HAP-1 (cell line): ENCODE measurements at regions not wholly inside any gene's neighbourhood (a gene's known extent, or its start where the extent isn't known, plus 50 kb on each side); places are given as distances from the start of the nearest gene placed in this dataset.

Source experiments
- DNase-seq, 2 experiments: peaks; one replicate each; pipeline ENCODE4 v3.0.0-alpha.2; 2016 to 2020; ENCODE audit warnings: low spot score in 2 of 2
- H3K27me3 ChIP-seq: fragments of 250-450 bp; sonication (Bioruptor Pico); 2 replicates; pipeline ENCODE4 v1.5.1; 2020; ENCODE audit warnings: low read depth, mild to moderate bottlenecking, moderate library complexity
- H3K36me3 ChIP-seq: fragments of 250-450 bp; sonication (Bioruptor Pico); replicated peaks from 2 replicates; pipeline ENCODE4 v1.5.1; 2020; ENCODE audit warnings: mild to moderate bottlenecking
- H3K4me1 ChIP-seq: fragments of 250-450 bp; sonication (Bioruptor Pico); 2 replicates; pipeline ENCODE4 v1.5.1; 2020; ENCODE audit warnings: mild to moderate bottlenecking
- H3K4me3 ChIP-seq: fragments of 250-450 bp; sonication (Bioruptor Pico); 2 replicates; pipeline ENCODE4 v1.5.1; 2020; ENCODE audit warnings: mild to moderate bottlenecking, moderate library complexity
- H3K9me3 ChIP-seq: fragments of 250-450 bp; sonication (Bioruptor Pico); 2 replicates; pipeline ENCODE4 v1.5.1; 2020; ENCODE audit warnings: mild to moderate bottlenecking, moderate library complexity
- in situ Hi-C: fragments of 300-500 bp; cut with MboI; formaldehyde crosslinking; loops from 3 replicates; pipeline ENCODE4 v1.14.3; 2020; ENCODE audit warnings: low sequenced_read_pairs, inconsistent platforms, mixed read lengths

- no peak for DNase-seq
- Histone ChIP-seq H3K4me3 (no peak overlapping the region), H3K9me3 (no peaks in the 10 kb centered on the region), H3K27me3 (no peaks in the 10 kb centered on the region), H3K4me1 (no peaks in the 10 kb centered on the region), H3K36me3 (no peaks in the 10 kb centered on the region)
- in situ Hi-C loops = no loop called here
Measured at GRCh38 chr3:76405196-76405595, 619.8 kb upstream of the ZNF717 start.

- in situ Hi-C loops = no loop called here
- H3K27me3 ChIP-seq = no peaks in the 10 kb centered on the region
- H3K4me3 ChIP-seq = no peak overlapping the region
- no peaks in the 10 kb centered on the region for H3K4me1 ChIP-seq
- no peaks in the 10 kb centered on the region for H3K9me3 ChIP-seq
- no peaks in the 10 kb centered on the region for H3K36me3 ChIP-seq
- no peak for DNase-seq
Measured at GRCh38 chr3:76410762-76411281, 625.5 kb upstream of the ZNF717 start.

- Histone ChIP-seq H3K27me3 (no peaks in the 10 kb centered on the region), H3K4me1 (no peaks in the 10 kb centered on the region), H3K4me3 (no peak overlapping the region), H3K36me3 (no peaks in the 10 kb centered on the region), H3K9me3 (no peaks in the 10 kb centered on the region)
- in situ Hi-C loops = no loop called here
- DNase-seq = no peak
Measured at GRCh38 chr3:76415384-76415783, 624.5 kb upstream of the ROBO2 start.

- peaks cover 5% of the 10 kb centered on the region; the same call in 1 of the 2 replicates for H3K27me3 ChIP-seq
- DNase-seq = no peak
- no peak overlapping the region for H3K4me3 ChIP-seq
- no peaks in the 10 kb centered on the region for H3K36me3 ChIP-seq
- H3K4me1 ChIP-seq = no peaks in the 10 kb centered on the region; the same call in 1 of the 2 replicates
- in situ Hi-C loops = no loop called here
- no peaks in the 10 kb centered on the region for H3K9me3 ChIP-seq
Measured at GRCh38 chr3:76429581-76430177, 610.2 kb upstream of the ROBO2 start.

GRCh38 chr3:76432396-76432795 lies 607.5 kb upstream of the ROBO2 start:
- no peak for DNase-seq
- H3K36me3 ChIP-seq = no peaks in the 10 kb centered on the region
- H3K4me3 ChIP-seq = no peak overlapping the region
- H3K9me3 ChIP-seq = no peaks in the 10 kb centered on the region
- H3K27me3 ChIP-seq = peaks cover 9% of the 10 kb centered on the region; the same call in 1 of the 2 replicates
- in situ Hi-C loops = no loop called here
- H3K4me1 ChIP-seq = no peaks in the 10 kb centered on the region; the same call in 1 of the 2 replicates

GRCh38 chr3:76436894-76437293 lies 603.0 kb upstream of the ROBO2 start:
- DNase-seq = no peak
- peaks cover 9% of the 10 kb centered on the region; the same call in 1 of the 2 replicates for H3K27me3 ChIP-seq
- no peaks in the 10 kb centered on the region for H3K9me3 ChIP-seq
- in situ Hi-C loops = no loop called here
- H3K4me3 ChIP-seq = no peak overlapping the region
- H3K36me3 ChIP-seq = no peaks in the 10 kb centered on the region
- peaks cover 9% of the 10 kb centered on the region; the same call in 1 of the 2 replicates for H3K4me1 ChIP-seq

- Histone ChIP-seq H3K9me3 (no peaks in the 10 kb centered on the region), H3K36me3 (no peaks in the 10 kb centered on the region), H3K27me3 (0 out of 2 replicates have a peak, but pooled peaks cover 4% of the 10 kb centered on the region), H3K4me3 (no peak overlapping the region), H3K4me1 (peaks cover 9% of the 10 kb centered on the region; the same call in 1 of the 2 replicates)
- peak in 1 of 2 experiments; percentile 74 for DNase-seq
- in situ Hi-C loops = no loop called here
Measured at GRCh38 chr3:76438971-76439370, 600.9 kb upstream of the ROBO2 start.

GRCh38 chr3:76442374-76442915 lies 597.5 kb upstream of the ROBO2 start:
- Histone ChIP-seq H3K4me1 (peaks cover 9% of the 10 kb centered on the region; the same call in 1 of the 2 replicates), H3K4me3 (no peak overlapping the region), H3K36me3 (no peaks in the 10 kb centered on the region), H3K27me3 (no peaks in the 10 kb centered on the region), H3K9me3 (no peaks in the 10 kb centered on the region)
- in situ Hi-C loops = no loop called here
- DNase-seq = no peak

GRCh38 chr3:76456322-76456721 lies 583.6 kb upstream of the ROBO2 start:
- Histone ChIP-seq H3K27me3 (no peaks in the 10 kb centered on the region), H3K36me3 (no peaks in the 10 kb centered on the region), H3K4me3 (no peak overlapping the region), H3K9me3 (no peaks in the 10 kb centered on the region), H3K4me1 (peaks cover 4% of the 10 kb centered on the region; the same call in 1 of the 2 replicates)
- in situ Hi-C loops = no loop called here
- DNase-seq = no peak

- no peaks in the 10 kb centered on the region for H3K9me3 ChIP-seq
- no peak overlapping the region for H3K4me3 ChIP-seq
- DNase-seq = no peak
- H3K27me3 ChIP-seq = no peaks in the 10 kb centered on the region
- H3K36me3 ChIP-seq = no peaks in the 10 kb centered on the region
- H3K4me1 ChIP-seq = no peaks in the 10 kb centered on the region
- in situ Hi-C loops = no loop called here
Measured at GRCh38 chr3:76463501-76463900, 576.4 kb upstream of the ROBO2 start.

GRCh38 chr3:76470285-76470684 lies 569.6 kb upstream of the ROBO2 start:
- no peaks in the 10 kb centered on the region for H3K36me3 ChIP-seq
- no peaks in the 10 kb centered on the region for H3K9me3 ChIP-seq
- DNase-seq = no peak
- no peak overlapping the region for H3K4me3 ChIP-seq
- in situ Hi-C loops = no loop called here
- H3K27me3 ChIP-seq = no peaks in the 10 kb centered on the region
- H3K4me1 ChIP-seq = no peaks in the 10 kb centered on the region

- DNase-seq = no peak
- H3K4me3 ChIP-seq = no peak overlapping the region
- no peaks in the 10 kb centered on the region for H3K36me3 ChIP-seq
- in situ Hi-C loops = no loop called here
- H3K9me3 ChIP-seq = no peaks in the 10 kb centered on the region
- H3K4me1 ChIP-seq = no peaks in the 10 kb centered on the region
- H3K27me3 ChIP-seq = no peaks in the 10 kb centered on the region
Measured at GRCh38 chr3:76474632-76475031, 565.3 kb upstream of the ROBO2 start.

GRCh38 chr3:76479161-76479650 lies 560.7 kb upstream of the ROBO2 start:
- Histone ChIP-seq H3K9me3 (no peaks in the 10 kb centered on the region), H3K4me3 (no peak overlapping the region), H3K36me3 (no peaks in the 10 kb centered on the region), H3K4me1 (no peaks in the 10 kb centered on the region), H3K27me3 (peaks cover 2% of the 10 kb centered on the region; the same call in 1 of the 2 replicates)
- no peak for DNase-seq
- in situ Hi-C loops = no loop called here

GRCh38 chr3:76482510-76482909 lies 557.4 kb upstream of the ROBO2 start:
- in situ Hi-C loops = no loop called here

More at GRCh38 chr3:76482510-76482909, 557.4 kb upstream of the ROBO2 start:
- Histone ChIP-seq H3K4me1 (no peaks in the 10 kb centered on the region), H3K36me3 (no peaks in the 10 kb centered on the region), H3K27me3 (peaks cover 2% of the 10 kb centered on the region; the same call in 1 of the 2 replicates), H3K9me3 (no peaks in the 10 kb centered on the region), H3K4me3 (no peak overlapping the region)
- no peak for DNase-seq
